Esophagus (tissue), 2 donors: ENCODE measurements at regions not wholly inside any gene's neighbourhood (a gene's known extent, or its start where the extent isn't known, plus 50 kb on each side); places are given as distances from the start of the nearest gene placed in this dataset.

Source experiments
- H3K27ac ChIP-seq, 2 donors: one replicate each; pipeline ENCODE4 v1.5.1; 2013; ENCODE audit warnings: low read depth in 2 of 2, mild to moderate bottlenecking in 2 of 2, inconsistent platforms in 1 of 2, low read length in 1 of 2, moderate library complexity in 1 of 2
- H3K27me3 ChIP-seq, 2 donors: one replicate each; pipeline ENCODE4 v1.6.1; 2013; ENCODE audit warnings: low read length in 2 of 2, control low read depth in 1 of 2, mild to moderate bottlenecking in 1 of 2; ENCODE audit not compliant: insufficient read depth in 2 of 2, control insufficient read depth in 1 of 2
- H3K36me3 ChIP-seq, 2 donors: one replicate each; pipeline ENCODE4 v1.6.1; 2013; ENCODE audit warnings: low read length in 1 of 2; ENCODE audit not compliant: control insufficient read depth in 2 of 2, insufficient read depth in 2 of 2
- H3K4me1 ChIP-seq, 2 donors: one replicate each; pipeline ENCODE4 v1.6.1; 2013; ENCODE audit warnings: low read length in 1 of 2; ENCODE audit not compliant: control insufficient read depth in 2 of 2, insufficient read depth in 2 of 2
- H3K4me3 ChIP-seq, 2 donors: one replicate each; pipeline ENCODE4 v1.5.1; 2013; ENCODE audit warnings: low read length in 2 of 2, mild to moderate bottlenecking in 2 of 2, low read depth in 1 of 2, moderate library complexity in 1 of 2
- H3K9me3 ChIP-seq, 2 donors: one replicate each; pipeline ENCODE4 v1.6.1; 2013; ENCODE audit warnings: mild to moderate bottlenecking in 2 of 2, low read depth in 1 of 2, low read length in 1 of 2, moderate library complexity in 1 of 2; ENCODE audit not compliant: control insufficient read depth in 2 of 2, insufficient read depth in 1 of 2
- WGBS, 2 donors: extraction: QIAGEN DNeasy Blood & Tissue Kit; methylation state at CpG; one replicate each; pipeline ENCODE4 v1.1.7; 2013; 5-methylcytosine and 5-hydroxymethylcytosine counted together
- donor health status: healthy with polysubstance abuse.
- donor health status: Bipolar disorder and iron deficiency.

GRCh38 chr19:27876489-27876888 lies 1336.5 kb downstream of the UQCRFS1 start:
- no peaks in the 10 kb centered on the region for H3K36me3 ChIP-seq
- no peak overlapping the region for H3K27ac ChIP-seq
- WGBS, 2 donors, result 61 to 68% methylated on average over 3 of the region's 3 CpGs
- H3K4me1 ChIP-seq, result no peaks in the 10 kb centered on the region
- H3K4me3 ChIP-seq, result no peak overlapping the region
- H3K27me3 ChIP-seq, result no peaks in the 10 kb centered on the region
- peaks cover 4 to 6% of the 10 kb centered on the region in 2 donors for H3K9me3 ChIP-seq

- H3K9me3 ChIP-seq, result peaks cover 2% of the 10 kb centered on the region in 2 donors
- H3K27me3 ChIP-seq, result no peaks in the 10 kb centered on the region
- no peak overlapping the region for H3K4me3 ChIP-seq
- H3K4me1 ChIP-seq, result no peaks in the 10 kb centered on the region
- 64 to 78% methylated on average over 4 of the region's 4 CpGs for WGBS, 2 donors
- H3K27ac ChIP-seq, result no peak overlapping the region
- no peaks in the 10 kb centered on the region for H3K36me3 ChIP-seq
Observed at GRCh38 chr19:27872370-27872769, 1340.6 kb downstream of the UQCRFS1 start.

- H3K27me3 ChIP-seq, result no peaks in the 10 kb centered on the region
- no peaks in the 10 kb centered on the region for H3K4me1 ChIP-seq
- no peak overlapping the region for H3K27ac ChIP-seq
- H3K4me3 ChIP-seq, result no peak overlapping the region
- H3K36me3 ChIP-seq, result no peaks in the 10 kb centered on the region
- peaks cover 0 to 8% of the 10 kb centered on the region in 2 donors for H3K9me3 ChIP-seq
Observed at GRCh38 chr19:27870293-27870692, 1342.7 kb downstream of the UQCRFS1 start.

- Histone ChIP-seq H3K4me3 (no peak overlapping the region), H3K36me3 (no peaks in the 10 kb centered on the region)
Observed at GRCh38 chr19:27868007-27868406, 1344.9 kb downstream of the UQCRFS1 start.

GRCh38 chr19:27865927-27866777 lies 1346.8 kb downstream of the UQCRFS1 start:
- Histone ChIP-seq H3K27ac (no peak overlapping the region), H3K36me3 (no peaks in the 10 kb centered on the region), H3K4me3 (no peak overlapping the region), H3K4me1 (no peaks in the 10 kb centered on the region), H3K27me3 (no peaks in the 10 kb centered on the region), H3K9me3 (peaks cover 5 to 15% of the 10 kb centered on the region in 2 donors)
- 73 to 75% methylated on average over 6 of the region's 6 CpGs for WGBS, 2 donors

More at GRCh38 chr19:27868007-27868406, 1344.9 kb downstream of the UQCRFS1 start:
- peaks cover 0 to 8% of the 10 kb centered on the region in 2 donors for H3K9me3 ChIP-seq
- H3K4me1 ChIP-seq, result no peaks in the 10 kb centered on the region
- no peaks in the 10 kb centered on the region for H3K27me3 ChIP-seq
- H3K27ac ChIP-seq, result no peak overlapping the region

- no peak overlapping the region for H3K4me3 ChIP-seq
- peaks cover 17 to 34% of the 10 kb centered on the region in 2 donors for H3K9me3 ChIP-seq
- no peaks in the 10 kb centered on the region for H3K36me3 ChIP-seq
- WGBS, 2 donors, result 77 to 81% methylated on average over 8 of the region's 8 CpGs
- no peaks in the 10 kb centered on the region for H3K4me1 ChIP-seq
- H3K27ac ChIP-seq, result no peak overlapping the region
- no peaks in the 10 kb centered on the region for H3K27me3 ChIP-seq
Observed at GRCh38 chr19:27861411-27861975, 1351.5 kb downstream of the UQCRFS1 start.

GRCh38 chr19:27860309-27860934 lies 1352.5 kb downstream of the UQCRFS1 start:
- 88 to 90% methylated on average over 11 of the region's 11 CpGs for WGBS, 2 donors
- no peaks in the 10 kb centered on the region for H3K27me3 ChIP-seq
- H3K4me1 ChIP-seq, result no peaks in the 10 kb centered on the region
- no peaks in the 10 kb centered on the region for H3K36me3 ChIP-seq
- no peak overlapping the region for H3K4me3 ChIP-seq
- peaks cover 17 to 28% of the 10 kb centered on the region in 2 donors for H3K9me3 ChIP-seq
- H3K27ac ChIP-seq, result no peak overlapping the region

- Histone ChIP-seq H3K4me3 (no peak overlapping the region), H3K27ac (no peak overlapping the region), H3K4me1 (no peaks in the 10 kb centered on the region), H3K9me3 (peaks cover 17 to 28% of the 10 kb centered on the region in 2 donors), H3K36me3 (no peaks in the 10 kb centered on the region), H3K27me3 (no peaks in the 10 kb centered on the region)
- 88% methylated on average over 6 of the region's 6 CpGs for WGBS, 2 donors
Observed at GRCh38 chr19:27859689-27860088, 1353.3 kb downstream of the UQCRFS1 start.

GRCh38 chr19:27858981-27859581 lies 1353.9 kb downstream of the UQCRFS1 start:
- no peak overlapping the region for H3K4me3 ChIP-seq
- H3K9me3 ChIP-seq, result peaks cover 17 to 28% of the 10 kb centered on the region in 2 donors
- H3K27ac ChIP-seq, result no peak overlapping the region
- no peaks in the 10 kb centered on the region for H3K36me3 ChIP-seq
- WGBS, 2 donors, result 69 to 75% methylated on average over 7 of the region's 7 CpGs
- H3K4me1 ChIP-seq, result no peaks in the 10 kb centered on the region
- H3K27me3 ChIP-seq, result no peaks in the 10 kb centered on the region
